SK-N-SH (cell line): ENCODE measurements at regions not wholly inside any gene's neighbourhood (a gene's known extent, or its start where the extent isn't known, plus 50 kb on each side); places are given as distances from the start of the nearest gene placed in this dataset.
A peak's percentile ranks its signal among the peaks of the same experiment; 100 is the strongest.

Experiments used
- CHD2 ChIP-seq: fragments of 150-350 bp; IDR thresholded peaks from 2 replicates; pipeline ENCODE4 v1.6.1; 2018; ENCODE audit warnings: low read length; ENCODE audit not compliant: partially characterized antibody
- CTCF ChIP-seq: fragments of 200-600 bp; sonication (generic); IDR thresholded peaks from 2 replicates; pipeline ENCODE4 v1.6.1; 2017; ENCODE audit warnings: antibody characterized with exemption, mild to moderate bottlenecking, moderate library complexity
- EP300 ChIP-seq, 2 experiments: IDR thresholded peaks; 2 replicates each; pipeline versions ENCODE4 v1.4.0 to v1.6.1; 2012; ENCODE audit warnings: borderline replicate concordance in 1 of 2, low read depth in 1 of 2, low read length in 1 of 2
- FOXM1 ChIP-seq: IDR thresholded peaks from 2 replicates; pipeline ENCODE4 v1.4.0; 2012; ENCODE audit warnings: low read depth, mild to moderate bottlenecking
- GABPA ChIP-seq: IDR thresholded peaks from 2 replicates; pipeline ENCODE4 v1.4.0; 2012; ENCODE audit warnings: low read depth, mild to moderate bottlenecking
- POLR2AphosphoS5 ChIP-seq: IDR thresholded peaks from 2 replicates; pipeline ENCODE4 v1.6.1; 2012; ENCODE audit warnings: low read depth, low read length
- RAD21 ChIP-seq: IDR thresholded peaks from 2 replicates; pipeline ENCODE4 v1.6.1; 2012; ENCODE audit warnings: mild to moderate bottlenecking, low read length
- RXRA ChIP-seq: IDR thresholded peaks from 2 replicates; pipeline ENCODE4 v1.4.0; 2012; ENCODE audit warnings: low read depth, mild to moderate bottlenecking, borderline replicate concordance
- TAF1 ChIP-seq: IDR thresholded peaks from 2 replicates; pipeline ENCODE4 v1.6.1; 2012; ENCODE audit warnings: low read depth, mild to moderate bottlenecking, low read length, moderate library complexity, borderline replicate concordance

GRCh38 chr15:70504299-70504951 is 258.9 kb downstream of the UACA start:
- TF ChIP-seq POLR2AphosphoS5 (no peak), GABPA (no peak), CTCF (no peak), CHD2 (no peak), TAF1 (no peak), FOXM1 (no peak), EP300 (IDR thresholded peaks at IDR 0.05; ENCODE audit: borderline replicate concordance in 1 of 2, low read depth in 1 of 2, low read length in 1 of 2) (peak in 1 of 2 experiments; percentile 17; a peak in 1 of 4 replicates), RAD21 (no peak), RXRA (no peak)
